SK-N-SH treated with all-trans-retinoic acid at 6 μM for 48 hours (cell line): ENCODE measurements at regions not wholly inside any gene's neighbourhood (a gene's known extent, or its start where the extent isn't known, plus 50 kb on each side); places are given as distances from the start of the nearest gene placed in this dataset.

Experiments
- PPARA ChIP-seq: fragments of 250-450 bp; sonication (Bioruptor Pico); IDR thresholded peaks from 2 replicates; pipeline ENCODE4 v1.5.0; 2020; ENCODE audit warnings: mild to moderate bottlenecking, borderline replicate concordance
- RARB ChIP-seq: fragments of 250-450 bp; sonication (Bioruptor Pico); IDR thresholded peaks from 2 replicates; pipeline ENCODE4 v1.8.0; 2021; ENCODE audit warnings: mild to moderate bottlenecking, moderate library complexity
- ZC3H10 ChIP-seq: fragments of 250-450 bp; sonication (Bioruptor Pico); IDR thresholded peaks from 2 replicates; pipeline ENCODE4 v1.5.1; 2021; ENCODE audit warnings: mild to moderate bottlenecking, moderate library complexity
- ZFP3 ChIP-seq: fragments of 250-450 bp; sonication (Bioruptor Pico); IDR thresholded peaks from 2 replicates; pipeline ENCODE4 v1.5.0; 2020; ENCODE audit warnings: mild to moderate bottlenecking, moderate library complexity
- ZFP30 ChIP-seq: fragments of 450-650 bp; formaldehyde crosslinking; IDR thresholded peaks from 2 replicates; pipeline ENCODE4 v1.5.0; 2022; ENCODE audit warnings: mild to moderate bottlenecking, moderate library complexity
- ZNF565 ChIP-seq: fragments of 450-650 bp; formaldehyde crosslinking; conservative IDR thresholded peaks from 2 replicates; pipeline ENCODE4 v1.5.0; 2020; ENCODE audit warnings: low read depth, mild to moderate bottlenecking, moderate library complexity
- ZNF8 ChIP-seq: fragments of 450-650 bp; formaldehyde crosslinking; IDR thresholded peaks from 2 replicates; pipeline ENCODE4 v1.5.0; 2020; ENCODE audit warnings: mild to moderate bottlenecking, moderate library complexity
- TF ChIP-seq, protein P1 (sequence below): fragments of 250-450 bp; sonication (Bioruptor Pico); IDR thresholded peaks from 2 replicates; pipeline ENCODE4 v1.5.1; 2021; ENCODE audit warnings: mild to moderate bottlenecking, moderate library complexity
- TF ChIP-seq, protein P2 (sequence below): fragments of 250-450 bp; sonication (Bioruptor Pico); IDR thresholded peaks from 2 replicates; pipeline ENCODE4 v1.8.0; 2020; ENCODE audit warnings: mild to moderate bottlenecking, moderate library complexity, borderline replicate concordance

DNA sequence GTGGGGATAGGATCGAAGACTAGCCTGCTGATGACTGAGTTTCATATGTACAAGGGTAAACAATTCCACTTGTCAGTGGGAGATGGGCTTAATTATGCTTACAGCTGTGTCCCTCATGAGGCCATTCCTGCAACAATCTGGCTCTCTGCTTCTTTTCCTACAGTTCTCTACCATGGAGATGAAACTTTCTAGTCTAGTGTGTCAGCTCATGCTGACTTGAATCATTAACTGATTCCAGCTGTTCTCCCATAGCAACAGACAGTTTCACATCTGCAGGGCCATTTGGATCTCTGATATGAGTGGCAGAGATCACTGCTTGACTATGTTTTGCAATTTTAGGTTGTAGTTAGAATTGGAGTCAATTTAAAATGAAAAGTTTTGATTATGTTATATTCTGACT is 1251.7 kb upstream of the RAG2 start:
- TF ChIP-seq, protein P1, sequence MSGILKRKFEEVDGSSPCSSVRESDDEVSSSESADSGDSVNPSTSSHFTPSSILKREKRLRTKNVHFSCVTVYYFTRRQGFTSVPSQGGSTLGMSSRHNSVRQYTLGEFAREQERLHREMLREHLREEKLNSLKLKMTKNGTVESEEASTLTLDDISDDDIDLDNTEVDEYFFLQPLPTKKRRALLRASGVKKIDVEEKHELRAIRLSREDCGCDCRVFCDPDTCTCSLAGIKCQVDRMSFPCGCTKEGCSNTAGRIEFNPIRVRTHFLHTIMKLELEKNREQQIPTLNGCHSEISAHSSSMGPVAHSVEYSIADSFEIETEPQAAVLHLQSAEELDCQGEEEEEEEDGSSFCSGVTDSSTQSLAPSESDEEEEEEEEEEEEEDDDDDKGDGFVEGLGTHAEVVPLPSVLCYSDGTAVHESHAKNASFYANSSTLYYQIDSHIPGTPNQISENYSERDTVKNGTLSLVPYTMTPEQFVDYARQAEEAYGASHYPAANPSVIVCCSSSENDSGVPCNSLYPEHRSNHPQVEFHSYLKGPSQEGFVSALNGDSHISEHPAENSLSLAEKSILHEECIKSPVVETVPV (CRISPR knock-in tag), result no peak
- TF ChIP-seq ZFP30 (CRISPR knock-in tag), result no peak
- TF ChIP-seq, protein P2, sequence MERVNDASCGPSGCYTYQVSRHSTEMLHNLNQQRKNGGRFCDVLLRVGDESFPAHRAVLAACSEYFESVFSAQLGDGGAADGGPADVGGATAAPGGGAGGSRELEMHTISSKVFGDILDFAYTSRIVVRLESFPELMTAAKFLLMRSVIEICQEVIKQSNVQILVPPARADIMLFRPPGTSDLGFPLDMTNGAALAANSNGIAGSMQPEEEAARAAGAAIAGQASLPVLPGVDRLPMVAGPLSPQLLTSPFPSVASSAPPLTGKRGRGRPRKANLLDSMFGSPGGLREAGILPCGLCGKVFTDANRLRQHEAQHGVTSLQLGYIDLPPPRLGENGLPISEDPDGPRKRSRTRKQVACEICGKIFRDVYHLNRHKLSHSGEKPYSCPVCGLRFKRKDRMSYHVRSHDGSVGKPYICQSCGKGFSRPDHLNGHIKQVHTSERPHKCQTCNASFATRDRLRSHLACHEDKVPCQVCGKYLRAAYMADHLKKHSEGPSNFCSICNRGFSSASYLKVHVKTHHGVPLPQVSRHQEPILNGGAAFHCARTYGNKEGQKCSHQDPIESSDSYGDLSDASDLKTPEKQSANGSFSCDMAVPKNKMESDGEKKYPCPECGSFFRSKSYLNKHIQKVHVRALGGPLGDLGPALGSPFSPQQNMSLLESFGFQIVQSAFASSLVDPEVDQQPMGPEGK (CRISPR knock-in tag), result no peak
- TF ChIP-seq RARB, result no peak
- no peak for TF ChIP-seq ZNF8 (CRISPR knock-in tag)
- no peak for TF ChIP-seq ZFP3 (CRISPR knock-in tag)
- no peak for TF ChIP-seq ZNF565 (CRISPR knock-in tag)
- no peak for TF ChIP-seq ZC3H10
- TF ChIP-seq PPARA, result no peak
